Fibroblast of lung (primary cell): ENCODE measurements at regions not wholly inside any gene's neighbourhood (a gene's known extent, or its start where the extent isn't known, plus 50 kb on each side); places are given as distances from the start of the nearest gene placed in this dataset.

Experiments used
- DNase-seq, 2 donors: peaks; one replicate each; pipeline versions ENCODE4 v3.0.0 to v3.0.0-alpha.2; 2010; ENCODE audit warnings: low read depth in 2 of 2
- H2AFZ ChIP-seq: 2 replicates; pipeline ENCODE4 v1.5.1; 2012; ENCODE audit warnings: low read length, control low read depth, inconsistent platforms
- H3K27ac ChIP-seq: 2 replicates; pipeline ENCODE4 v1.5.1; 2011; ENCODE audit warnings: low read length, control low read depth; ENCODE audit not compliant: insufficient read depth
- H3K27me3 ChIP-seq: 2 replicates; pipeline ENCODE4 v1.5.1; 2011; ENCODE audit warnings: mild to moderate bottlenecking, low read length; ENCODE audit not compliant: control insufficient read depth, insufficient read depth
- H3K36me3 ChIP-seq: 2 replicates; pipeline ENCODE4 v1.5.1; 2011; ENCODE audit warnings: low read length; ENCODE audit not compliant: control insufficient read depth, insufficient read depth
- H3K4me1 ChIP-seq: 2 replicates; pipeline ENCODE4 v1.5.1; 2011; ENCODE audit warnings: low read length; ENCODE audit not compliant: control insufficient read depth, insufficient read depth; ENCODE audit errors: extremely low read depth
- H3K4me2 ChIP-seq: 2 replicates; pipeline ENCODE4 v1.5.1; 2011; ENCODE audit warnings: low read length, control low read depth; ENCODE audit not compliant: insufficient read depth; ENCODE audit errors: extremely low read depth
- H3K4me3 ChIP-seq, 4 experiments: fragments of 200-600 bp in 1 of 4; sonication (generic) in 1 of 4; replicated peaks in 1 of 4; 2 replicates each; pipeline ENCODE4 v1.5.1; 2011 to 2016; ENCODE audit warnings: low read length in 4 of 4, low read depth in 3 of 4, mild to moderate bottlenecking in 3 of 4, control low read depth in 2 of 4, inconsistent platforms in 1 of 4, mixed read lengths in 1 of 4; ENCODE audit not compliant: insufficient read depth in 1 of 4; ENCODE audit errors: control extremely low read depth in 1 of 4
- H3K79me2 ChIP-seq: 2 replicates; pipeline ENCODE4 v1.5.1; 2012; ENCODE audit warnings: mild to moderate bottlenecking, low read length, inconsistent platforms; ENCODE audit not compliant: control insufficient read depth, insufficient read depth
- H3K9ac ChIP-seq: 2 replicates; pipeline ENCODE4 v1.5.1; 2011; ENCODE audit warnings: mild to moderate bottlenecking, low read length, control low read depth; ENCODE audit not compliant: insufficient read depth
- H3K9me3 ChIP-seq: 2 replicates; pipeline ENCODE4 v1.5.1; 2012; ENCODE audit warnings: low read depth, low read length; ENCODE audit not compliant: control insufficient read depth, insufficient read depth
- H4K20me1 ChIP-seq: 2 replicates; pipeline ENCODE4 v1.5.1; 2011; ENCODE audit warnings: low read length; ENCODE audit not compliant: control insufficient read depth, insufficient read depth; ENCODE audit errors: extremely low read depth
- EZH2 ChIP-seq: IDR thresholded peaks from 2 replicates; pipeline ENCODE4 v1.5.1; 2012; ENCODE audit warnings: low read length, control low read depth, mild to moderate bottlenecking; ENCODE audit errors: missing control alignments
- TF ChIP-seq, protein P1 (sequence below), 2 donors: IDR thresholded peaks in 1 of 2; conservative IDR thresholded peaks in 1 of 2; 1 replicate in 1 of 2; 2 replicates in 1 of 2; pipeline ENCODE4 v1.5.1; 2011 to 2012; ENCODE audit warnings: low read length in 2 of 2, control low read depth in 1 of 2, inconsistent platforms in 1 of 2, low read depth in 1 of 2, mild to moderate bottlenecking in 1 of 2

DNA sequence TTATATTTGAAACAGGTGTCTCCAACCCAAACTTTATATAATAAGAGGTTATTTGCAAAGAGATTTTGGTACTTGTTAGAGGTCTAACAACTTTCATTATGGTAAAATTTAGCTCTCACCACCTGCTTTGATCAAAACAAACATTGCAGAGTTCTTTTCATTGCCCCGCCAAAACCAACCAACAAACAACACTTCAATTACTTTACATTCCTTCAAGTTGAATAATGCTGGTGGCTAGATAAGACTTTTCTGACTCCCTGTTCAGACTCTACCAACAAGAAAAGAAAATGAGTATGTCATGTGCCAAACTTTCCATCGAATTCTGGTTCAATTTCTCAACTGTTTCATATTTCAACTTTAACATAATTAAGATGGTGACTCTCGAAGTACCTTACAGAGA, 311.1 kb downstream of the ADGRG6 start:
- H3K4me3 ChIP-seq: no peak overlapping the region

DNA sequence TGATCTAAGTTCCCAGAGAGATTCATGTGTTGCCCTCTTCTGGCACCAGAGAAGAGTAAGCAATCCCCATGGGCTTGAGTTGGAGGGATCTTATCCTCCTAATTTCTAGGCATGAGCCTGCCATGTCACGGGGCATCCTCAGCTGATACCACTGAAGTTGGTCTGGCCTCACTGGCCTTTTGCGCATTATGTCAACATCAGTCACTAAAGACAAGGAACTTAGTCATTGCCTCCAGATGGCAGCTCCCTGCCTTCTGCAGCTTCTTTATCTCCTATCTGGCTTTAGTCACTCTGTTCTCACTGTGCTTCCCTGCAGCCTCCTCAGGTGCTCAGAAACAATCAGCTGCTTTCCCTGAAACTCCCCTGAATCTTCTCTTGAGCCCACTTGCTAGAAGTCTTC, 312.2 kb downstream of the ADGRG6 start:
- no peaks in the 10 kb centered on the region for H3K9me3 ChIP-seq
- no peaks in the 10 kb centered on the region for H3K36me3 ChIP-seq
- H3K27me3 ChIP-seq: no peaks in the 10 kb centered on the region
- no peak overlapping the region for H2AFZ ChIP-seq
- H4K20me1 ChIP-seq: no peaks in the 10 kb centered on the region
- no peak overlapping the region for H3K27ac ChIP-seq
- no peak for DNase-seq
- H3K4me3 ChIP-seq: no peak overlapping the region
- H3K4me1 ChIP-seq: no peaks in the 10 kb centered on the region
- no peak overlapping the region for H3K4me2 ChIP-seq
- no peak for TF ChIP-seq EZH2
- TF ChIP-seq, protein P1, sequence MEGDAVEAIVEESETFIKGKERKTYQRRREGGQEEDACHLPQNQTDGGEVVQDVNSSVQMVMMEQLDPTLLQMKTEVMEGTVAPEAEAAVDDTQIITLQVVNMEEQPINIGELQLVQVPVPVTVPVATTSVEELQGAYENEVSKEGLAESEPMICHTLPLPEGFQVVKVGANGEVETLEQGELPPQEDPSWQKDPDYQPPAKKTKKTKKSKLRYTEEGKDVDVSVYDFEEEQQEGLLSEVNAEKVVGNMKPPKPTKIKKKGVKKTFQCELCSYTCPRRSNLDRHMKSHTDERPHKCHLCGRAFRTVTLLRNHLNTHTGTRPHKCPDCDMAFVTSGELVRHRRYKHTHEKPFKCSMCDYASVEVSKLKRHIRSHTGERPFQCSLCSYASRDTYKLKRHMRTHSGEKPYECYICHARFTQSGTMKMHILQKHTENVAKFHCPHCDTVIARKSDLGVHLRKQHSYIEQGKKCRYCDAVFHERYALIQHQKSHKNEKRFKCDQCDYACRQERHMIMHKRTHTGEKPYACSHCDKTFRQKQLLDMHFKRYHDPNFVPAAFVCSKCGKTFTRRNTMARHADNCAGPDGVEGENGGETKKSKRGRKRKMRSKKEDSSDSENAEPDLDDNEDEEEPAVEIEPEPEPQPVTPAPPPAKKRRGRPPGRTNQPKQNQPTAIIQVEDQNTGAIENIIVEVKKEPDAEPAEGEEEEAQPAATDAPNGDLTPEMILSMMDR (conservative IDR thresholded peaks at IDR 0.05 in 1 of 2, IDR thresholded peaks at IDR 0.05 in 1 of 2; ENCODE audit: low read depth in 1 of 2, low read length in 2 of 2): no peak
- H3K9ac ChIP-seq: no peak overlapping the region
- no peaks in the 10 kb centered on the region for H3K79me2 ChIP-seq

More for the DNA sequence above, 311.1 kb downstream of the ADGRG6 start:
- H3K36me3 ChIP-seq: no peaks in the 10 kb centered on the region
- H4K20me1 ChIP-seq: no peaks in the 10 kb centered on the region
- H2AFZ ChIP-seq: no peak overlapping the region
- no peak overlapping the region for H3K9ac ChIP-seq
- no peaks in the 10 kb centered on the region for H3K79me2 ChIP-seq
- no peaks in the 10 kb centered on the region for H3K9me3 ChIP-seq
- H3K4me2 ChIP-seq: no peak overlapping the region
- no peaks in the 10 kb centered on the region for H3K27me3 ChIP-seq
- DNase-seq: no peak
- no peaks in the 10 kb centered on the region for H3K4me1 ChIP-seq
- no peak overlapping the region for H3K27ac ChIP-seq
- TF ChIP-seq, protein P1 (conservative IDR thresholded peaks at IDR 0.05 in 1 of 2, IDR thresholded peaks at IDR 0.05 in 1 of 2; ENCODE audit: low read depth in 1 of 2, low read length in 2 of 2): no peak
- TF ChIP-seq EZH2: no peak

DNA sequence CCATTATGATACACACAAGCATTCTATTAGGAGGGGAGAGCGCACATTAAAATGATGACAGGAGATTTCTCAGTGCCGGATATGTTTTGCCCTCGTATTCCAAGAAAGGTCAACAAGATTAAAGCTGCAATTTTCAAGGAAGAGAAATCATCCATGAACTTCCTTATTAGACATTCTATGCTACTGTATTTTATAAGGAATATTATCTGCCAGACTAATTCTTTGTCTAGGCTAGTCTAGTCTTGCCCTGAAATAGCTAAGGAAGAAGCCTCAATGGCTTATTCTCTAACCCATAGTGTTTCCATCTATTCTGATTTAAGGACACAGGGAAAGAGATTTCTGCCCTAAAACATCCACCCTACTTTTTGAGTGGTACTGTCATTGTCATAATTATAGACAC, 315.4 kb downstream of the ADGRG6 start:
- Histone ChIP-seq H3K27me3 (no peaks in the 10 kb centered on the region), H4K20me1 (no peaks in the 10 kb centered on the region), H3K9ac (no peak overlapping the region), H3K4me2 (no peak overlapping the region), H3K9me3 (no peaks in the 10 kb centered on the region), H3K79me2 (no peaks in the 10 kb centered on the region), H3K4me1 (no peaks in the 10 kb centered on the region), H2AFZ (no peak overlapping the region), H3K4me3 (no peak overlapping the region), H3K36me3 (no peaks in the 10 kb centered on the region), H3K27ac (no peak overlapping the region)
- DNase-seq: no peak
- TF ChIP-seq EZH2: no peak
- TF ChIP-seq, protein P1 (conservative IDR thresholded peaks at IDR 0.05 in 1 of 2, IDR thresholded peaks at IDR 0.05 in 1 of 2; ENCODE audit: low read depth in 1 of 2, low read length in 2 of 2): no peak
